SU-DHL-6 (cell line): ENCODE measurements at regions not wholly inside any gene's neighbourhood (a gene's known extent, or its start where the extent isn't known, plus 50 kb on each side); places are given as distances from the start of the nearest gene placed in this dataset.

Experiments
- EZH2phosphoT487 ChIP-seq: fragments of 200-600 bp; sonication (generic), shearing (Covaris generic); conservative IDR thresholded peaks from 2 replicates; pipeline ENCODE4 v1.6.1; 2018; ENCODE audit warnings: mild to moderate bottlenecking, antibody characterized with exemption, low read length, moderate library complexity, mixed read lengths
- TF ChIP-seq, protein P1 (sequence below): fragments of 200-600 bp; sonication (generic); IDR thresholded peaks from one replicate; pipeline ENCODE4 v1.5.1; 2017; ENCODE audit warnings: antibody characterized with exemption, mild to moderate bottlenecking, low read length, moderate library complexity; ENCODE audit not compliant: insufficient read depth, poor library complexity, severe bottlenecking

DNA sequence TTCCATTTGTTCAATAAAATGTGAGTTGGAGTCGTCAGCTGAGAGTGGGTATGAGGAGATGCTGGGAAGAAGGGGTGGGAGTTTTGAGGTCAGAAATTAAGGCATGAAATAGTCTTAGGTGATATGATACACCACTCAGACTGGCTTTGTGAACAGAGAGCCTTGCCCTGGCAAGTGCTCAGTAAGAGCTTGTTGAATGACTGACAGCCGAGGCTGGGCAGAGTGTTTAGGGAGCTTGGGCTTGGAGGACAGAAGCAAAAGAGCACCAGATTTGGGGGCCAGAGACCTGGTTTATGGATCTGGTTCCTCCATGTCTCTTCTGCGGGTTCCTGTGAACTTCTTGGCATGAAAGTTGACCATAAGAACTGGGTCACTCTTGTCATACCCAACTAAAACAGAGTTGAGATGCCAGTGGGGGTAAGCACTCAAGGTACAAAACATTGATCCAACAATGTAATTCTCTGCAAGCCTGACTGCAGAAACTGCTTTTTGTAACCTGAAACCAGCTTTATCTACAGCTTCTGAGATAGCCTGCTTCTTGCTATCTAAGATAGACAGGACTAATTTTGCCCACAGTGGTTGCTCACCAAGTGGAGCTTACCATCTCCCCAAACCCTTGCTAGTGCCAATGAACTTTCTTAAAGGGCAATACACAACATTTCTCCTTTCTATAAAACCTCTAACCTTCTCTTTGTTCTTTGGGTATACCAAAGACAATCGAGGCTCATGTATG lies 126.4 kb downstream of the TENT5C start:
- no peak for TF ChIP-seq EZH2phosphoT487
- TF ChIP-seq, protein P1, sequence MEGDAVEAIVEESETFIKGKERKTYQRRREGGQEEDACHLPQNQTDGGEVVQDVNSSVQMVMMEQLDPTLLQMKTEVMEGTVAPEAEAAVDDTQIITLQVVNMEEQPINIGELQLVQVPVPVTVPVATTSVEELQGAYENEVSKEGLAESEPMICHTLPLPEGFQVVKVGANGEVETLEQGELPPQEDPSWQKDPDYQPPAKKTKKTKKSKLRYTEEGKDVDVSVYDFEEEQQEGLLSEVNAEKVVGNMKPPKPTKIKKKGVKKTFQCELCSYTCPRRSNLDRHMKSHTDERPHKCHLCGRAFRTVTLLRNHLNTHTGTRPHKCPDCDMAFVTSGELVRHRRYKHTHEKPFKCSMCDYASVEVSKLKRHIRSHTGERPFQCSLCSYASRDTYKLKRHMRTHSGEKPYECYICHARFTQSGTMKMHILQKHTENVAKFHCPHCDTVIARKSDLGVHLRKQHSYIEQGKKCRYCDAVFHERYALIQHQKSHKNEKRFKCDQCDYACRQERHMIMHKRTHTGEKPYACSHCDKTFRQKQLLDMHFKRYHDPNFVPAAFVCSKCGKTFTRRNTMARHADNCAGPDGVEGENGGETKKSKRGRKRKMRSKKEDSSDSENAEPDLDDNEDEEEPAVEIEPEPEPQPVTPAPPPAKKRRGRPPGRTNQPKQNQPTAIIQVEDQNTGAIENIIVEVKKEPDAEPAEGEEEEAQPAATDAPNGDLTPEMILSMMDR = no peak
